HPDE6-E6E7 (cell line): ENCODE measurements at regions not wholly inside any gene's neighbourhood (a gene's known extent, or its start where the extent isn't known, plus 50 kb on each side); places are given as distances from the start of the nearest gene placed in this dataset.
"Not testable (repeated sequence)": the region's sequence is repeated elsewhere in the genome, so short reads cannot be mapped to it uniquely, and the experiment has no call there.

Experiments
- DNase-seq: peaks from one replicate; pipeline ENCODE4 v3.0.0; 2011; ENCODE audit warnings: missing footprints; ENCODE audit errors: extremely low spot score

GRCh38 chr3:87595798-87596197, 319.4 kb upstream of the POU1F1 start:
- DNase-seq, result peak; percentile 17

- no peak for DNase-seq
Observed at GRCh38 chr3:87581240-87581639, 304.9 kb upstream of the POU1F1 start.

- DNase-seq, result no peak
Observed at GRCh38 chr3:87576752-87577151, 300.4 kb upstream of the POU1F1 start.

- DNase-seq, result no peak
Observed at GRCh38 chr3:87575550-87575949, 299.2 kb upstream of the POU1F1 start.

GRCh38 chr3:87568331-87568730, 291.9 kb upstream of the POU1F1 start:
- no peak for DNase-seq

- DNase-seq, result no peak
Observed at GRCh38 chr3:87564438-87564837, 288.1 kb upstream of the POU1F1 start.

GRCh38 chr3:87563712-87564111, 287.3 kb upstream of the POU1F1 start:
- DNase-seq, result no peak

GRCh38 chr3:87558492-87558891, 282.1 kb upstream of the POU1F1 start:
- DNase-seq, result no peak

GRCh38 chr3:87555290-87555689, 278.9 kb upstream of the POU1F1 start:
- no peak for DNase-seq

- no peak for DNase-seq
Observed at GRCh38 chr3:87553058-87553457, 276.7 kb upstream of the POU1F1 start.

GRCh38 chr3:87550892-87551291, 274.5 kb upstream of the POU1F1 start:
- DNase-seq, result no peak

GRCh38 chr3:87549208-87549607, 272.8 kb upstream of the POU1F1 start:
- no peak for DNase-seq

GRCh38 chr3:87548271-87548670, 271.9 kb upstream of the POU1F1 start:
- no peak for DNase-seq

- peak; percentile 44 for DNase-seq
Observed at GRCh38 chr3:87546216-87546615, 269.8 kb upstream of the POU1F1 start.

- not testable (repeated sequence) for DNase-seq
Observed at GRCh38 chr3:87543408-87543807, 267.0 kb upstream of the POU1F1 start.

GRCh38 chr3:87541723-87542122, 265.3 kb upstream of the POU1F1 start:
- peak; percentile 5 for DNase-seq

GRCh38 chr3:87538722-87539121, 262.3 kb upstream of the POU1F1 start:
- DNase-seq, result not testable (repeated sequence)

GRCh38 chr3:87509401-87509800, 233.0 kb upstream of the POU1F1 start:
- DNase-seq, result no peak

- DNase-seq, result no peak
Observed at GRCh38 chr3:87508921-87509320, 232.5 kb upstream of the POU1F1 start.

GRCh38 chr3:87507753-87508152, 231.4 kb upstream of the POU1F1 start:
- no peak for DNase-seq

- DNase-seq, result peak; percentile 50
Observed at GRCh38 chr3:87503900-87504498, 227.6 kb upstream of the POU1F1 start.

GRCh38 chr3:87501076-87501475, 224.7 kb upstream of the POU1F1 start:
- DNase-seq, result no peak

GRCh38 chr3:87498358-87499080, 222.1 kb upstream of the POU1F1 start:
- no peak for DNase-seq

- DNase-seq, result no peak
Observed at GRCh38 chr3:87495938-87496337, 219.6 kb upstream of the POU1F1 start.
